ENCODE measurements at regions not wholly inside any gene's neighbourhood (a gene's known extent, or its start where the extent isn't known, plus 50 kb on each side); places are given as distances from the start of the nearest gene placed in this dataset.

DNA sequence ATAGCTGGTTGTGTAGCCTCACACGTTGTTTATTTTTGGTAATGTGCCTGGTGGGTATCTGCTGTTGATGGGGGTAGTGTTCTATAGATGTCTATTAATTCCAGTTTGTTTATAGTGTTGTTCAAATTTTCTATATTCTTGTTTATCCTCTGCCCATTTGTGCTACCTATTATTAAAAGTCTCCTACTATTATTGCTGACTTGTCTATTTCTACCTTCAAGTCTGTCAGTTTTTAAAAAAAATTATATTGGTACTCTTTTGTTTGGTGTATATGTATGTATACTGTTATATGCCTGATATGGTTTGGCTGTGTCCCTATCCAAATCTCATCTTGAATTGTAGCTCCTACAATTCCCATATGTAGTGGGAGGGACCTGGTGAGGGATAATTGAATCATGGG is 578.6 kb downstream of the PCDH7 start:
- Histone ChIP-seq H3K4me2 (no peak overlapping the region), H4K20me1 (ENCODE audit: insufficient read depth, poor library complexity, severe bottlenecking) (no peaks in the 10 kb centered on the region), H2AFZ (no peak overlapping the region), H3K27ac (no peak overlapping the region), H3K36me3 (replicated peaks; ENCODE audit: insufficient read depth, low read depth) (no peaks in the 10 kb centered on the region), H3K27me3 (no peaks in the 10 kb centered on the region), H3K9me3 (ENCODE audit: low read depth) (no peaks in the 10 kb centered on the region), H3K9me2 (replicated peaks; ENCODE audit: insufficient read depth) (no peaks in the 10 kb centered on the region), H3K4me1 (ENCODE audit: insufficient read depth) (no peaks in the 10 kb centered on the region), H3K79me2 (no peaks in the 10 kb centered on the region), H3K4me3 (no peak overlapping the region)
- no peak for DNase-seq (ENCODE audit: low spot score)
- TF ChIP-seq EZH2 (IDR thresholded peaks at IDR 0.05; ENCODE audit: borderline replicate concordance), result no peak
- no peak for TF ChIP-seq EZH2phosphoT487 (IDR thresholded peaks at IDR 0.05; ENCODE audit: low read depth, severe bottlenecking, unreplicated experiment)
- no peak for TF ChIP-seq CTCF (IDR thresholded peaks at IDR 0.05; ENCODE audit: poor library complexity)
- WGBS (ENCODE audit: low lambda C conversion rate, missing lambda C conversion rate), result 90% methylated on average over 1 of the region's 1 CpG

DNA sequence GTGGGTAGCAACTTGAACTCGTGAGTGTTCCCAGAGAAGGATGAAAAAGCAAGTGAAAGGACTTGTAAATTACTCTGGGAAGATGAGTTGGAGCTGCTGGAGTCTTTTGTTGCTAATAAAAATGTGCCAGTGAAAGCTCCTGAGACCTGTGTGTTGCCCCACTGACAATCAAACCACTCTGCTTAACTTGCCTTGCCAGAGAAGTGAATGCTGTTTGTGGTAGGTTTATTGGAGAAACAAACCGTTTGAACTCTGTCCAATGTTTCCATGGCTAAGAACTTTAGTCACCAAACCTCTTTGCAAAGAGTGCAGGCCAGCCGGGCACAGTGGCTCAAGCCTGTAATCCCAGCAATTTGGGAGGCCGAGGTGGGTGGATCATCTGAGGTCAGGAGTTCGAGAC is 586.9 kb downstream of the PCDH7 start:
- Histone ChIP-seq H3K4me1 (ENCODE audit: insufficient read depth) (no peaks in the 10 kb centered on the region), H3K27me3 (no peaks in the 10 kb centered on the region), H3K4me3 (no peak overlapping the region), H3K79me2 (no peaks in the 10 kb centered on the region), H4K20me1 (ENCODE audit: insufficient read depth, poor library complexity, severe bottlenecking) (no peaks in the 10 kb centered on the region), H3K36me3 (replicated peaks; ENCODE audit: insufficient read depth, low read depth) (no peaks in the 10 kb centered on the region), H3K27ac (no peak overlapping the region), H2AFZ (no peak overlapping the region), H3K9me2 (replicated peaks; ENCODE audit: insufficient read depth) (no peaks in the 10 kb centered on the region), H3K4me2 (no peak overlapping the region), H3K9me3 (ENCODE audit: low read depth) (no peaks in the 10 kb centered on the region)
- TF ChIP-seq EZH2 (IDR thresholded peaks at IDR 0.05; ENCODE audit: borderline replicate concordance) (no peak), CTCF (IDR thresholded peaks at IDR 0.05; ENCODE audit: poor library complexity) (no peak), EZH2phosphoT487 (IDR thresholded peaks at IDR 0.05; ENCODE audit: low read depth, severe bottlenecking, unreplicated experiment) (no peak)
- WGBS (ENCODE audit: low lambda C conversion rate, missing lambda C conversion rate), result 75% methylated on average over 5 of the region's 5 CpGs
- DNase-seq (ENCODE audit: low spot score), result no peak

DNA sequence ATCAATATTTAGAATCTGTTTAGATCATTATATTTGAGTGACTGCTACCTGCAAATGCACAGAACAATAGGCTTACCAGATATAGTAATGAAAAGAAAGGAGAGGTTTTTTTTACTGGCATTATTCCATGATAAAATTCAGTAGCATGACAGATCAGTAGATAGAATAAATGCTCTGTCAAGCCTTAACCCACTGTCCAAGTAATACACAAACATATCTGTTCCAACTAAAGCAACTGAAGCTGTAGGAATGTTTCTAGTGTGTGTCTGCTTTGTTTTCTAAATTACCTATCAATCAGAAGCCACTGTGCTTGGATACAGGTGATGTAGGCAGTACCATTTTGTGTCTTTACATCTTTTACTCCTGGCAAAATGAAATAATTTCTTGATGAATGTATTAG is 604.6 kb downstream of the PCDH7 start:
- H3K36me3 ChIP-seq (replicated peaks; ENCODE audit: insufficient read depth, low read depth), result no peaks in the 10 kb centered on the region
- H3K9me3 ChIP-seq (ENCODE audit: low read depth), result no peaks in the 10 kb centered on the region
- H3K79me2 ChIP-seq, result no peaks in the 10 kb centered on the region
- H3K4me2 ChIP-seq, result no peak overlapping the region
- H3K9me2 ChIP-seq (replicated peaks; ENCODE audit: insufficient read depth), result no peaks in the 10 kb centered on the region
- H3K27me3 ChIP-seq, result no peaks in the 10 kb centered on the region
- no peak overlapping the region for H3K4me3 ChIP-seq
- no peak overlapping the region for H2AFZ ChIP-seq
- H3K4me1 ChIP-seq (ENCODE audit: insufficient read depth), result no peaks in the 10 kb centered on the region
- no peak for DNase-seq (ENCODE audit: low spot score)
- TF ChIP-seq CTCF (IDR thresholded peaks at IDR 0.05; ENCODE audit: poor library complexity) (no peak), EZH2 (IDR thresholded peaks at IDR 0.05; ENCODE audit: borderline replicate concordance) (no peak), EZH2phosphoT487 (IDR thresholded peaks at IDR 0.05; ENCODE audit: low read depth, severe bottlenecking, unreplicated experiment) (no peak)
- H4K20me1 ChIP-seq (ENCODE audit: insufficient read depth, poor library complexity, severe bottlenecking), result no peaks in the 10 kb centered on the region
- H3K27ac ChIP-seq, result no peak overlapping the region

- no peak overlapping the region for H3K4me3 ChIP-seq
- H4K20me1 ChIP-seq (ENCODE audit: insufficient read depth, poor library complexity, severe bottlenecking), result no peaks in the 10 kb centered on the region
- H3K79me2 ChIP-seq, result no peaks in the 10 kb centered on the region
- WGBS (ENCODE audit: low lambda C conversion rate, missing lambda C conversion rate), result 90% methylated on average over 1 of the region's 1 CpG
- no peaks in the 10 kb centered on the region for H3K9me2 ChIP-seq (replicated peaks; ENCODE audit: insufficient read depth)
- no peak for TF ChIP-seq EZH2 (IDR thresholded peaks at IDR 0.05; ENCODE audit: borderline replicate concordance)
- no peak for TF ChIP-seq CTCF (IDR thresholded peaks at IDR 0.05; ENCODE audit: poor library complexity)
- no peak for TF ChIP-seq EZH2phosphoT487 (IDR thresholded peaks at IDR 0.05; ENCODE audit: low read depth, severe bottlenecking, unreplicated experiment)
- H3K4me2 ChIP-seq, result no peak overlapping the region
- no peak overlapping the region for H2AFZ ChIP-seq
- H3K27me3 ChIP-seq, result no peaks in the 10 kb centered on the region
- no peaks in the 10 kb centered on the region for H3K4me1 ChIP-seq (ENCODE audit: insufficient read depth)
- H3K9me3 ChIP-seq (ENCODE audit: low read depth), result no peaks in the 10 kb centered on the region
- no peak overlapping the region for H3K27ac ChIP-seq
- no peaks in the 10 kb centered on the region for H3K36me3 ChIP-seq (replicated peaks; ENCODE audit: insufficient read depth, low read depth)
- no peak for DNase-seq (ENCODE audit: low spot score)
Measured at GRCh38 chr4:31325300-31325699, 605.1 kb downstream of the PCDH7 start.
